ENCODE measurements at regions not wholly inside any gene's neighbourhood (a gene's known extent, or its start where the extent isn't known, plus 50 kb on each side); places are given as distances from the start of the nearest gene placed in this dataset.
A peak's percentile ranks its signal among the peaks of the same experiment; 100 is the strongest.

- no peak for DNase-seq (ENCODE audit: low read depth)
Observed at GRCh38 chr12:28937196-28937595, 211.9 kb upstream of the FAR2 start.

DNA sequence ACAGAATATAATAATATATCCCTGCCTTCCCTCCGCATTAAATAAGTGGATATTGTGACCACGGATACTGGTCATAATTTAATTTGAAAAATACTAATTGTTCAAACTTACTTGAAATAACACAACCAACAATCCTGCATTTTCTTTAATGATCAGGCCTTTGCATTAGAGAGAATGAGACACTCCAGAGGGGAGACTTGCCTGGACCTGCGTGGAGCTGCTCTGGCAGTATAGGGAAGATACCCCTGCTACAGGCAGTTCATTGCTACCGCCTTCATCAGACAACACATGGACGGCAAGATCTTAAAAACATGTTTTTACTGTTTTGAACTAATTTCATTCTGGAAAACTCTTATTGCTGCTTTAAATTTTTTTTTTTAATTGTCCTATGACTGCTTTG is 211.0 kb upstream of the FAR2 start:
- DNase-seq (ENCODE audit: low read depth): no peak

DNA sequence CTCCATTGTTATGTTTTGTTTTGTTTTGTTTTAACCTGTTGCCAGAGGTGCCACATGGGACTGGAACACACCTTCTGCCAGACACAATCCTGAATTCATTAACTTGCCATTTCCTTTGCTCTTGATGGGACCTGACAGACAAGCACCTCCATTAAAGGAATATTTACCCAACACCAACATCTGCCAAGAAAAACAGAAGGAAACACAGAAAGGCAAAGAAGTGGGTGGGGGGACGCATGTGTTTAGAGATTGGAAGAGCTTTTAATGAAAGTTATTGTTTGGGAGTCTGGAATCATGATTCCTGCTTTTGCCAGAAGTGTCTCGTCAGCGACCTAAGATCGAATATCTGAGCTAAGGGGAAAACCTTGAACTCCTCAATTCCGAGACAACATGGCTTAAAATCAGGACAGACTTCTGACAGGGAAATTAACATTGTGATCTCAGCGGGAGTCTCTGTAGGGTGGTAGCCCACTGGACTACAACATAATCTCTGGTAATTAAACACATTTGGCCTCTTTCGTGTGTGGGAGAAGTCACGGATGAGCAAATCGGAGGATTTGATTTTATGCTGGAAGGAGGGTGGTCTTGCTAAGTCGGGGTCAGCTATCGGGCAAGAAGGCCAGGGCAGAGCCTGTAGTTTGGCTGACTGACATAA is 210.4 kb upstream of the FAR2 start:
- no peak for DNase-seq (ENCODE audit: low read depth)

DNA sequence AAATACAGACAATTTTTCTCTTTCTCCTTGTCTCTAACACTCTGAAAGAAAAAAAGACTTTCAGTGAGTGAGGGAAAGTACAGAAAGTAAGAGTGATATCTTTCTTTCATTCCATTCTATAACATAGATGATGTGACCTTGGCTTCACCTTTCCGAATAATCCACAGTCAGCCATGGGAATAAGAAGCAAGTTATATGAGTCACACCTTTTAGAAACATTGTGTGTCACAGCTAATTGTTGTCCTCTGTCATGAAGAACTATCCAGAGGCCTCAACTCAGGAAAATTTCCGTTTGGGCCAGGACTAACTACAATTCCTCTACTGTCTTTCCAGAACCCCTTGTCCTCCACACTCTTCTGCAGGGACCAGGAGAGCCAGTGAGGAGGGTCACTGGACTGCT is 209.7 kb upstream of the FAR2 start:
- no peak for DNase-seq (ENCODE audit: low read depth)

- DNase-seq (ENCODE audit: low read depth): no peak
Observed at GRCh38 chr12:28941248-28941647, 207.8 kb upstream of the FAR2 start.

DNA sequence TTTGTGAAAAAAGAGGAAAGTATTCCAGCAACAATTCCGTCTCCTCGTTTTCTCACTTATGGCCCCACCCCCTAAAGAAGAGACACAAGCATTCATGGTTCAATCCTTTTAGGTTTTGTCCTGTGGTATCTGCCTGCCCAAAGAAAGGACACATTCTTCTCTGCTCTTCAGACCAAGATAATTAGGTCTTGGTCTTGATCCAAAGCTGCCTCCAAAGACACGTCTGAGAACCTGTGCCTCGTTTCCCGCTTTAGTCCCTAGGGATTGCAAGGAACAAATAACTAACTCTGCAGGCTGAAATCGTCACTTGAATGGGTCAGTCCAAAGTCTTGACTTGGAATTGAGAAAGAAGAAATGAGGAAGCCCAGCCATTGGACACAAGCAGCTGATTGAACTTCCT is 202.7 kb upstream of the FAR2 start:
- DNase-seq (ENCODE audit: low read depth): no peak

DNA sequence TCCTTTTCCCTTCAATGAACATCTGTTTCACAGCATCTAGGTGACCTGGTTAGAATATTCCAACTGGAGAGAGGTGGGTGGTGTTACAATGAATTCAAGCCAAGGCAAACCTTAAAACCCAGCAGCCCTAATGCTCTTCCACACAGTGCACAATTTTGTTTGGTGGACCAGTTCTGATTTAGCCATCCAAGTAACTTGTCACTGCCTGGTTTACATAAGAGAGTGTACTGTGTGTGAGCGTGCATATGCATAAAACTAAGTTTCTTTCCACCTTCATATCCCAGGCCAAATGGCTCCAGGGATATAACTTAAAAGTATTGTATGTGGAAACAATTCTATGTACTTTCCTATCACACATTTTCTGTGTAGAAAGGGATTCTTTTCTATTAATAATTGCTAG is 200.4 kb upstream of the FAR2 start:
- DNase-seq (ENCODE audit: low read depth): no peak

- DNase-seq (ENCODE audit: low read depth): no peak
Observed at GRCh38 chr12:28949184-28949583, 199.9 kb upstream of the FAR2 start.

DNA sequence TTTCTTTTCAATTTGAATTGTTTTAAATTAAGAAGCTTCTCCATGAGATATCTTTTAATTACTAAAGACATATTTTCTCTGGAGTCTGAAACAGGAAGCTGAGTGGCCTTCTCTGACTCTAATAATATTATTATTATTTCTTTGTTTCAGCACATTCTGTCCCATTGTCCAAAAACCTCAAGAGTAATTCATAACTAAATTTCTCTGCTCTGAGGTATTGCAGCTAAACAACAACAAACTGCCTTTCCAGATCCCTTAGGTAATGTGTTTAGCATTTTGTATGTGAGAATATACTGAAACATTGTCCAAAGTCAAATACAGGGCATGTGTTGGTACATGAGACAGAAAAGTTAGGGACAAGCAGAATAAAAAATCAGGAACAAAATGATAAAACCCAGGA is 199.0 kb upstream of the FAR2 start:
- DNase-seq (ENCODE audit: low read depth): no peak

DNA sequence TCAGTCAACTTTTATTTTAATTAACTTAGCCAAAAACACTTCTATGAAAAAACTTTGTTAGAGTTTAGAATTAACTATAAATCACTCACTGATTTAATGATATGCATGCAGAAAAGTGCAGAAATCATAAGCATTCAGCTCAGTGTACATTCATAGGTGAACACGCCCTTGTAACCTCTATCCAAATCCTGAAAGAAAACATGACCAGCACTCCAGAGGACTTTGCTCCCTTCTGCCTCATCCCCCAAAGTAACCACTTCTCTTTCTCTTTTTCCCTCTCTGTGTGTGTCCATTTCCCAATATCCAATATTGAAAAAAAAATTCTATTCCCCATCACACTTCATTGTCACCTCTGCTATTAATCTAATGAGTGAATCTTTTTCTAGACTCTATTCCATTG is 197.1 kb upstream of the FAR2 start:
- no peak for DNase-seq (ENCODE audit: low read depth)

- DNase-seq (ENCODE audit: low read depth): no peak
Observed at GRCh38 chr12:28954333-28954732, 194.7 kb upstream of the FAR2 start.

DNA sequence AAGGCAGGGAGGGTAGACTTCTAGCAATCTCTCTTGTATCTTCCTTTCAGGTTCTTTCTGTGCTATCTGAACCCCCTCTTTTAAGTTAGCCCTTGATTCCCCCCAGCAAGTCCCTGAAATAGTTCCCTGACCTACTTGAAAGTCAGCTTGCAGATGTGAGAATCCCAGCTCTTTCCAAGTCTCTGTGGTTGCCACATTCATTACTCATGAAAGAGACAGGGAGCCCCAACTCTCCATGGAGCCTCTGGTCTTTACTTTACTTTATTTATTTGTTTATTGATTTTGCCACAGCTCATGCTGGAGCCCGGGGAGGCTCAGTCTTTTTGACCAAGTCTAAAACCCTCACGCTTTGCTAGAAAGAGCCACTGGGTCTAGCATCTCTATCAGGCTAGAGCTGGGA is 193.6 kb upstream of the FAR2 start:
- peak; percentile 61 for DNase-seq (ENCODE audit: low read depth)

GRCh38 chr12:28955931-28956330 is 193.1 kb upstream of the FAR2 start:
- DNase-seq (ENCODE audit: low read depth): no peak

- DNase-seq (ENCODE audit: low read depth): peak; percentile 46
Observed at GRCh38 chr12:28958553-28959195, 190.4 kb upstream of the FAR2 start.

GRCh38 chr12:28961948-28962384 is 187.1 kb upstream of the FAR2 start:
- peak; percentile 85 for DNase-seq (ENCODE audit: low read depth)

GRCh38 chr12:28963554-28963953 is 185.5 kb upstream of the FAR2 start:
- peak; percentile 40 for DNase-seq (ENCODE audit: low read depth)

GRCh38 chr12:28966046-28966780 is 182.9 kb upstream of the FAR2 start:
- peak; percentile 42 for DNase-seq (ENCODE audit: low read depth)

DNA sequence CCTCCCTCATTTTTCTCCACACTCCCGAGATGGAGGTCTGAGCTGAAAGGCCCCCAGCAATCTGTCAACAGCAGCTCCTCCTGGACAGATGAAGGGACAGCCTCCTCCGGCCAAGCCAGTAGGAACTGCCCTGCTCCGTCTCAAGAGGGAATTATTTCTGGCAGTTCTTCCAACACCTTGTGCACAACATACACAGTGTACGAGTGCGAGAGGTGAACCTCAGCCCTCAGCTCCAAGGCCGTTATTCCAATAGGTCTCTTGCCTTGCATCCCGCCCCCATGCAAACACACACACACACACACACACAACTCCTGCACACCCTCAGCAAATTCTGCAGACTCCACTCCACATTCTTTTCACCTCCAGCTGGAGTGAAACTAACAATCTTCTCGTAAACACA is 181.7 kb upstream of the FAR2 start:
- DNase-seq (ENCODE audit: low read depth): no peak

DNA sequence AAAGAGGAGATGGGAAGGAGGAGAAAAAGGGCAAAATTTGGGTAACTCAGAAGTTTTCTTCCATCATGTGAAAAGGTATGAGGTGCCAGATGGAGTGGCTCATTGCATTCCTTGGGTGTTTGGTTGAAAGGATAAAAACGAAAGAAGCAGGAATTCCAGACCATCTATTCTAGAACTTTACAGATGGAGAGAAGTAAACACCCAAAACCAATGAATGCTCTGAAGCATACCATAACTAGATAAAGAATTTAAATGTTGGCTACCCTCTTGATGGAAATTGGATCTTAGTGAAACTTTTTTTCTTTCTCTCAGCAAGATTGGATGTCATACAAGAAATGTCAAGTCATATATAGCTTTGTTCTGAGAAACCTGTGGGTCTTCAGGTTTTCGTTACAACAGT is 175.6 kb upstream of the FAR2 start:
- peak; percentile 13 for DNase-seq (ENCODE audit: low read depth)

- peak; percentile 60 for DNase-seq (ENCODE audit: low read depth)
Observed at GRCh38 chr12:28974166-28974565, 174.9 kb upstream of the FAR2 start.

DNA sequence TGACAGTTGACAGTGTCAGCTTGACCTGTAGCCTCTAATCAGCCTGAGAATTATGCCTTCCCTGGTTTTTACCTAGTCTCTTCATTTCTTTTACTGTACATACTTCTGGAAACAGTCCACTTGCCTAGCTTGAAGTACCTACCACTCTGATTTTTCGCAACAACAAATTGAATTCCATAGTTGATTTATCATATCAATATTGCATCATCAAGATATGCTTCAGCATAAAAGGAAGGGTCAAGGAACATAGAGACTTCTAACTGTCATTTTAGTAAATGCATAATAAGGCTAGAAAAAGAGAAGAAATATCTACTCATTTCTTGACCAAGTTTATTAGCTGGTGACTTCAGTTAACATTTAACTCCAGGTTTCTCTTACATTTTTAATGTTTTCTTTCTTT is 174.2 kb upstream of the FAR2 start:
- DNase-seq (ENCODE audit: low read depth): no peak

DNA sequence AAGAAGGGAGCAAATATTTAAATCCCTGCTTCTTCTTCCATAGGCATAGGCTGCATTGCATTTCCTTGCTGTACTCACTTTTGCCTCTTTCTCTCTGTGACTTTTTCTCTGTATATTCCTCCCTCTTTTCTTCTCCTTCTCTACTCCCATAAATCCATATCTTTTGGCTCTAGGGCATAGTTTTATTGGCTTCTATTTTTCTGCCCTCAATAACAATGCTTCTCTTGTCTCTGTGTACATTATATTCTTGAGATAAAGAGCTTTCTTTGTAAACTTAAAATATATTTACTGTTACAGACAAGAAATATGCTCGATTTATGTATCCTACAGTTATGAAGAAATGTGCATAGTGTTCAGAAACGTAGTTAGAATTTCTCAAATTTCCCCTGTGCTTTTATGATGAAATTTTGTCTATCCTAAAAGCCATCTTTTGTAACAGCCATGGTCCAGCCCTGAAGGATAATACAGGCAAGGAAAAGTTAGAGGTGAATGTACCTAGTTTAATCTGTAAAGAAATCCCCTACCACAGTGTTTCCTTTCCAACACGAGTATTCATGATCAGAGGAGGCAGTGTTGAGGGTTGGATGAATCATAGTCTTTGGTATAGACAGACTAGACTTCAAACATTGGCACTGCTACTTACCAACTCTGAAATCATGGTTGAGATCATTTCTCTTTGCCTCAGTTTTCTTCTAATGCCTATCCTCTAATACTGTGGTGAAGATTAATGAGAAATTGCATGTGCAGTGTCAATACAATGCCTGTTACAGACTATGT is 173.3 kb upstream of the FAR2 start:
- no peak for DNase-seq (ENCODE audit: low read depth)

Data from RPMI7951 (cell line).